Neural crest cell (in vitro differentiated cells): ENCODE measurements at regions not wholly inside any gene's neighbourhood (a gene's known extent, or its start where the extent isn't known, plus 50 kb on each side); places are given as distances from the start of the nearest gene placed in this dataset.

Source experiments
- DNase-seq: peaks from one replicate; pipeline ENCODE4 v3.0.0; 2021; ENCODE audit warnings: low read depth, mixed read lengths, low spot score
- H3K27ac Mint-ChIP-seq: one replicate; pipeline ENCODE4 v1.8.0; 2021; ENCODE audit warnings: mild to moderate bottlenecking, mixed read lengths; ENCODE audit not compliant: unreplicated experiment
- H3K27me3 Mint-ChIP-seq: 2 replicates; pipeline ENCODE4 v1.8.0; 2021; ENCODE audit warnings: low read depth, mild to moderate bottlenecking, mixed read lengths
- H3K36me3 Mint-ChIP-seq: 2 replicates; pipeline ENCODE4 v1.8.0; 2021; ENCODE audit warnings: low read depth, mild to moderate bottlenecking, mixed read lengths
- H3K4me1 Mint-ChIP-seq: 2 replicates; pipeline ENCODE4 v1.8.0; 2021; ENCODE audit warnings: mixed read lengths
- H3K4me3 Mint-ChIP-seq: one replicate; pipeline ENCODE4 v1.8.0; 2021; ENCODE audit warnings: mild to moderate bottlenecking, mixed read lengths
- H3K9me3 Mint-ChIP-seq: 2 replicates; pipeline ENCODE4 v1.8.0; 2021; ENCODE audit warnings: mixed read lengths
- TF ChIP-seq, protein P1 (sequence below): fragments of 200-600 bp; sonication (generic); conservative IDR thresholded peaks from 2 replicates; pipeline ENCODE4 v1.5.0; 2021; ENCODE audit warnings: antibody characterized with exemption, mild to moderate bottlenecking

GRCh38 chr17:14856176-14856575, 408.9 kb downstream of the PMP22 start:
- DNase-seq: no peak
- H3K4me1 Mint-ChIP-seq: peaks cover 52% of the 10 kb centered on the region
- peak overlapping the region; percentile 66 for H3K27ac Mint-ChIP-seq
- H3K36me3 Mint-ChIP-seq: peaks cover 16% of the 10 kb centered on the region
- H3K4me3 Mint-ChIP-seq: peak overlapping the region; percentile 22
- TF ChIP-seq, protein P1, sequence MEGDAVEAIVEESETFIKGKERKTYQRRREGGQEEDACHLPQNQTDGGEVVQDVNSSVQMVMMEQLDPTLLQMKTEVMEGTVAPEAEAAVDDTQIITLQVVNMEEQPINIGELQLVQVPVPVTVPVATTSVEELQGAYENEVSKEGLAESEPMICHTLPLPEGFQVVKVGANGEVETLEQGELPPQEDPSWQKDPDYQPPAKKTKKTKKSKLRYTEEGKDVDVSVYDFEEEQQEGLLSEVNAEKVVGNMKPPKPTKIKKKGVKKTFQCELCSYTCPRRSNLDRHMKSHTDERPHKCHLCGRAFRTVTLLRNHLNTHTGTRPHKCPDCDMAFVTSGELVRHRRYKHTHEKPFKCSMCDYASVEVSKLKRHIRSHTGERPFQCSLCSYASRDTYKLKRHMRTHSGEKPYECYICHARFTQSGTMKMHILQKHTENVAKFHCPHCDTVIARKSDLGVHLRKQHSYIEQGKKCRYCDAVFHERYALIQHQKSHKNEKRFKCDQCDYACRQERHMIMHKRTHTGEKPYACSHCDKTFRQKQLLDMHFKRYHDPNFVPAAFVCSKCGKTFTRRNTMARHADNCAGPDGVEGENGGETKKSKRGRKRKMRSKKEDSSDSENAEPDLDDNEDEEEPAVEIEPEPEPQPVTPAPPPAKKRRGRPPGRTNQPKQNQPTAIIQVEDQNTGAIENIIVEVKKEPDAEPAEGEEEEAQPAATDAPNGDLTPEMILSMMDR: no peak
- H3K27me3 Mint-ChIP-seq: no peaks in the 10 kb centered on the region
- peaks cover 3% of the 10 kb centered on the region for H3K9me3 Mint-ChIP-seq

DNA sequence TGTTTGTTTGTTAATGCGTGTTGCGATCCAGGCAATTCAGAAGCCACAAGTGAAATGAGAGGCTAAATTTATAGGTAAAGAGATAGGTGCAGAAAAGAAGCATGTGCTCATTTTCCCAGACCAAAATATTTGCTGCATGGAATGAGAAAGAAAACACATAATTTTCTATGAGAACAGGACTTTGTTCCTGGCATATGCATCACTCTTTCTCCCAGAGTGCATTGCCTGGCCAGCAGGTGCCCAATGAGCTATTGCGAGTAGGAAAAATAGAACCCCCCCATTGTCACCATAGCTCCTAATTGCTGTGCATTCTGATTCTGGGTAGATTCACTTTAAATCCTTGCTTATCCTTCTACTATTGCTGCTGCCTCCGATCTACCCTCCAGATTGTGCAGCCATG, 410.4 kb downstream of the PMP22 start:
- Mint-ChIP-seq H3K36me3 (peaks cover 13% of the 10 kb centered on the region), H3K27me3 (no peaks in the 10 kb centered on the region), H3K27ac (peak overlapping the region; percentile 92), H3K9me3 (peaks cover 2% of the 10 kb centered on the region), H3K4me3 (no peak overlapping the region), H3K4me1 (peaks cover 37% of the 10 kb centered on the region)
- TF ChIP-seq, protein P1: no peak
- no peak for DNase-seq

- TF ChIP-seq, protein P1: no peak
- Mint-ChIP-seq H3K27me3 (no peaks in the 10 kb centered on the region), H3K4me1 (peaks cover 8% of the 10 kb centered on the region), H3K27ac (no peak overlapping the region), H3K4me3 (no peak overlapping the region), H3K9me3 (no peaks in the 10 kb centered on the region), H3K36me3 (no peaks in the 10 kb centered on the region)
- DNase-seq: no peak
Measured at GRCh38 chr17:14845591-14846281, 419.4 kb downstream of the PMP22 start.

DNA sequence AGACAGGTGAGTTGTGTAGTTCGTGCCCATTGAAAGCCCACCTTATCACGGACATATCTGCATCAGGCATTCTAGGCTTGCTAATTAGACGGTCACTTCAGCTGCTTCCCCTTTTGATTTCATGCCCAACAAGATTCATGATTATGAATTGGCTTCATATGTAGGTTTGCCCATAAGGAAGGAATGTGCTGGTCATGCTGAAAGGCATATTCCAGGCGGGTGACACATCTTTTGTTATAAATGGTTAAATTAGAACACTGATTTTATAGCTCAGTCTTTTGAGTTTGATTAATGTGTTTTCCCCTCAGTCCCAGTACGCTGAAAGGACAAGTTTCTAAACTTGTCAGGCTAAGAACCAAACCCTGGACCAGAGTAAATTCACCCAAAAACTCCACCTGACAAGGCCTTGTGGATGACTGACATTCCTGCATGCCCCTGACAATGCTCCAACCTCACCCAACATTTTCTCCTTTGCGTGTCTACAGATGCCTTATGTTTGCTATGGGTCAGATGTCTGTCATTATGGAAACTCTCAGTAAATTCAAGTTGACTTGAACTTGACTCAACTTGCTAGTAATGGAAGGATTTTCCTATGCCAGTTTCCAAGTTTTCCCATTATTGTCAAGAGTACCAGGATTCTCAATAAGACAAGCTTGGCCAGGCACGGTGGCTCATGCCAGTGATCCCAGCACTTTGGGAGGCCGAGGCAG, 421.9 kb downstream of the PMP22 start:
- no peaks in the 10 kb centered on the region for H3K27me3 Mint-ChIP-seq
- no peaks in the 10 kb centered on the region for H3K36me3 Mint-ChIP-seq
- H3K4me1 Mint-ChIP-seq: peaks cover 8% of the 10 kb centered on the region
- TF ChIP-seq, protein P1: no peak
- no peak overlapping the region for H3K27ac Mint-ChIP-seq
- H3K9me3 Mint-ChIP-seq: no peaks in the 10 kb centered on the region
- no peak for DNase-seq
- no peak overlapping the region for H3K4me3 Mint-ChIP-seq

DNA sequence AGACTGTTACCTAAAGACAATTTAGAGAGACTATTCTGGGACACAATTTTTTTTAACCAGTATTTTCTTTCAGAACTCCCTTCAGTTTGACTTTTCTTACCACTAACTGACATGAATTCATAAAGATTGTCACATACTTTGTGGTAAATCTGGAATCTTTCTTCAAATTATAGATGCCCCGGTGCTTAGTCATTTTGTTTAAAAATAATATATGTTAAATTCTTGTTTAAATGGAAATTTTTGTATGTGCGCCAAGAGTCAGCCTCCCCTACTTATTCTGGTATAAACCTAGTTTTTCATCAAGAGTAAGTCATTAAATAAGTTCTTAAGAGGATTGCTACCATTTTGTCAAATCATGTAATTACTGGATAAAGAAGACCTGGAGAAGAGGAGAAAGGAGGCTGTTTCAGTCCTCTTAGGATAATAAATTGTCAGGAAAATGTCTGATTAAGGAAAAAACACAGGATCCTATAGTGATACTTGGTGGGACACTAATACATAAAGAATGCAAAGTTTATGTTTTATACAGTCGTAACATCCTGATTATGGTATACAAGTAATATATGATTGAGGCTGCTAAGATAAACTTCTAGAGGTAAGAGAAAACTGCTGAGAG, 424.4 kb downstream of the PMP22 start:
- Mint-ChIP-seq H3K27ac (no peak overlapping the region), H3K27me3 (no peaks in the 10 kb centered on the region), H3K4me1 (no peaks in the 10 kb centered on the region), H3K36me3 (peaks cover 9% of the 10 kb centered on the region), H3K9me3 (peaks cover 3% of the 10 kb centered on the region), H3K4me3 (no peak overlapping the region)
- no peak for DNase-seq
- TF ChIP-seq, protein P1: no peak
